GM12878 (cell line): ENCODE measurements at regions not wholly inside any gene's neighbourhood (a gene's known extent, or its start where the extent isn't known, plus 50 kb on each side); places are given as distances from the start of the nearest gene placed in this dataset.

Source experiments
- ATAC-seq: fragments of 200-7000 bp; cut with Tn5 transposase; 3 replicates; pipeline ENCODE4 v1.9.1; 2020; ENCODE audit warnings: mild to moderate bottlenecking, moderate library complexity
- BruUV-seq: library from RNA; stranded (reverse); fragments of 400-500 nt; replicated peaks from 2 replicates; lab custom pipeline; 2021; lab: Mats Ljungman, UMichigan
- CTCF ChIA-PET: fragments of 300-600 bp; sonication (Branson Sonifier 250); formaldehyde crosslinking; extraction: SDS; loops from one replicate; lab custom pipeline; 2021; ENCODE audit warnings: inconsistent platforms; lab: Yijun Ruan, JAX
- POLR2A ChIA-PET: fragments of 350-600 bp; formaldehyde crosslinking; extraction: SDS; loops from one replicate; lab custom pipeline; 2021; ENCODE audit warnings: inconsistent platforms; lab: Charles Lee
- RAD21 ChIA-PET: fragments of 300-600 bp; sonication (Branson Sonifier 250); formaldehyde crosslinking; loops from one replicate; lab custom pipeline; 2023; ENCODE audit warnings: antibody characterized with exemption; ENCODE audit not compliant: unreplicated experiment; lab: Charles Lee
- SMC1A ChIA-PET: fragments of 300-600 bp; sonication (Branson Sonifier 250); formaldehyde crosslinking; loops from one replicate; lab custom pipeline; 2023; ENCODE audit not compliant: unreplicated experiment, uncharacterized antibody; lab: Charles Lee
- DNase-seq: peaks from one replicate; pipeline ENCODE4 v3.0.0-alpha.2; 2011; ENCODE audit warnings: low read depth, low spot score
- FAIRE-seq: peaks from 3 replicates; lab custom pipeline; 2011; peaks lifted over from hg19 to GRCh38; lab: Jason Lieb, UNC
- H2AFZ ChIP-seq: 2 replicates; pipeline ENCODE4 v1.6.0; 2011; ENCODE audit warnings: low read depth, low read length, control low read depth; ENCODE audit not compliant: control insufficient read depth
- H3K27ac ChIP-seq: 2 replicates; pipeline ENCODE4 v1.5.1; 2011; ENCODE audit warnings: control low read depth; ENCODE audit not compliant: control insufficient read depth, insufficient read depth
- H3K27me3 ChIP-seq, 2 experiments: replicated peaks in 1 of 2; 2 replicates each; pipeline versions ENCODE4 v1.6.0 to v1.6.1; 2011; ENCODE audit warnings: low read length in 1 of 2; ENCODE audit not compliant: control insufficient read depth in 2 of 2, insufficient read depth in 2 of 2
- H3K36me3 ChIP-seq, 2 experiments: 2 replicates each; pipeline ENCODE4 v1.5.1; 2011; ENCODE audit warnings: low read length in 1 of 2; ENCODE audit not compliant: control insufficient read depth in 2 of 2, insufficient read depth in 2 of 2
- H3K4me1 ChIP-seq: 2 replicates; pipeline ENCODE4 v1.6.1; 2011; ENCODE audit warnings: mild to moderate bottlenecking, low read length, moderate library complexity, mixed read lengths; ENCODE audit not compliant: control insufficient read depth, insufficient read depth
- H3K4me2 ChIP-seq: 2 replicates; pipeline ENCODE4 v1.6.0; 2011; ENCODE audit warnings: control low read depth; ENCODE audit not compliant: control insufficient read depth, insufficient read depth
- H3K4me3 ChIP-seq: fragments of 200-600 bp; sonication (generic); 2 replicates; pipeline ENCODE4 v1.5.1; 2016
- H3K79me2 ChIP-seq: 2 replicates; pipeline ENCODE4 v1.6.0; 2011; ENCODE audit warnings: low read length; ENCODE audit not compliant: control insufficient read depth, insufficient read depth
- H3K9ac ChIP-seq: 2 replicates; pipeline ENCODE4 v1.8.0; 2011; ENCODE audit warnings: low read length, control low read depth, mixed read lengths; ENCODE audit not compliant: control insufficient read depth, insufficient read depth
- H3K9me3 ChIP-seq: replicated peaks from 3 replicates; pipeline ENCODE4 v1.5.1; 2011; ENCODE audit warnings: mild to moderate bottlenecking, low read length; ENCODE audit not compliant: control insufficient read depth, insufficient read depth
- H4K20me1 ChIP-seq: 2 replicates; pipeline ENCODE4 v1.6.0; 2011; ENCODE audit not compliant: control insufficient read depth, insufficient read depth
- ASH2L ChIP-seq: fragments of 300-600, 200-600 bp; sonication (generic); IDR thresholded peaks from 2 replicates; pipeline ENCODE4 v1.6.1; 2017; ENCODE audit warnings: low read depth, mild to moderate bottlenecking, borderline replicate concordance
- E2F4 ChIP-seq: IDR thresholded peaks from 2 replicates; pipeline ENCODE4 v1.6.1; 2012; ENCODE audit warnings: low read depth, low read length, improper control_type of control experiment
- MYB ChIP-seq: fragments of 150-350 bp; IDR thresholded peaks from 2 replicates; pipeline ENCODE4 v1.6.1; 2014; ENCODE audit warnings: mild to moderate bottlenecking, low read depth, low read length, borderline replicate concordance
- PAX5 ChIP-seq: IDR thresholded peaks from 2 replicates; pipeline ENCODE4 v1.6.1; 2011; ENCODE audit warnings: low read depth, low read length, borderline replicate concordance
- SIN3A ChIP-seq: IDR thresholded peaks from 2 replicates; pipeline ENCODE4 v1.6.1; 2012; ENCODE audit warnings: low read depth, low read length, improper control_type of control experiment
- ZNF24 ChIP-seq: fragments of 450-650 bp; IDR thresholded peaks from 2 replicates; pipeline ENCODE4 v1.6.1; 2017; ENCODE audit warnings: antibody characterized with exemption, mild to moderate bottlenecking
- WGBS: methylation state at CpG from one replicate; pipeline ENCODE4 v1.1.6; 2016; ENCODE audit warnings: low lambda C conversion rate; ENCODE audit not compliant: insufficient replicate concordance, insufficient coverage; ENCODE audit errors: missing lambda C conversion rate; 5-methylcytosine and 5-hydroxymethylcytosine counted together
- in situ Hi-C: fragments of 300-500 bp; cut with MboI; formaldehyde crosslinking; loops from 9 replicates; pipeline ENCODE4 v1.14.3; 2018; ENCODE audit warnings: mixed read lengths
- intact Hi-C: fragments of 100-400 bp; cut with micrococcal nuclease; formaldehyde crosslinking; loops from one replicate; pipeline ENCODE4 v1.14.2; 2022; ENCODE audit not compliant: unreplicated experiment
- TF ChIP-seq, protein P1 (sequence below): fragments of 450-650 bp; IDR thresholded peaks from 2 replicates; pipeline ENCODE4 v1.6.1; 2017; ENCODE audit warnings: borderline replicate concordance
- TF ChIP-seq, protein P2 (sequence below): IDR thresholded peaks from 2 replicates; pipeline ENCODE4 v1.6.1; 2012; ENCODE audit warnings: low read depth, low read length, improper control_type of control experiment

GRCh38 chr1:232146514-232146913 is 483.4 kb downstream of the SIPA1L2 start (continued):
- TF ChIP-seq, protein P1, sequence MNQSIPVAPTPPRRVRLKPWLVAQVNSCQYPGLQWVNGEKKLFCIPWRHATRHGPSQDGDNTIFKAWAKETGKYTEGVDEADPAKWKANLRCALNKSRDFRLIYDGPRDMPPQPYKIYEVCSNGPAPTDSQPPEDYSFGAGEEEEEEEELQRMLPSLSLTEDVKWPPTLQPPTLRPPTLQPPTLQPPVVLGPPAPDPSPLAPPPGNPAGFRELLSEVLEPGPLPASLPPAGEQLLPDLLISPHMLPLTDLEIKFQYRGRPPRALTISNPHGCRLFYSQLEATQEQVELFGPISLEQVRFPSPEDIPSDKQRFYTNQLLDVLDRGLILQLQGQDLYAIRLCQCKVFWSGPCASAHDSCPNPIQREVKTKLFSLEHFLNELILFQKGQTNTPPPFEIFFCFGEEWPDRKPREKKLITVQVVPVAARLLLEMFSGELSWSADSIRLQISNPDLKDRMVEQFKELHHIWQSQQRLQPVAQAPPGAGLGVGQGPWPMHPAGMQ: no peak
- no peak for TF ChIP-seq ASH2L
- no peak for TF ChIP-seq ZNF24
- TF ChIP-seq MYB: no peak
- TF ChIP-seq, protein P2, sequence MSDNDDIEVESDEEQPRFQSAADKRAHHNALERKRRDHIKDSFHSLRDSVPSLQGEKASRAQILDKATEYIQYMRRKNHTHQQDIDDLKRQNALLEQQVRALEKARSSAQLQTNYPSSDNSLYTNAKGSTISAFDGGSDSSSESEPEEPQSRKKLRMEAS: no peak
- TF ChIP-seq PAX5: no peak
- TF ChIP-seq SIN3A: no peak

GRCh38 chr1:232145768-232146167 is 484.2 kb downstream of the SIPA1L2 start:
- no peak for ATAC-seq
- H3K27ac ChIP-seq: no peak overlapping the region
- 0% methylated on average over 2 of the region's 2 CpGs for WGBS
- no peak for DNase-seq
- RAD21 ChIA-PET: no interaction called here
- no TSS peak for BruUV-seq
- SMC1A ChIA-PET: no interaction called here
- H3K4me2 ChIP-seq: no peak overlapping the region
- H4K20me1 ChIP-seq: no peaks in the 10 kb centered on the region
- no peaks in the 10 kb centered on the region for H3K27me3 ChIP-seq
- in situ Hi-C loops: no loop called here
- no peaks in the 10 kb centered on the region for H3K79me2 ChIP-seq
- intact Hi-C loops: no loop called here
- CTCF ChIA-PET: no interaction called here
- H2AFZ ChIP-seq: no peak overlapping the region
- no peak overlapping the region for H3K9ac ChIP-seq
- no peak for FAIRE-seq
- no peaks in the 10 kb centered on the region for H3K36me3 ChIP-seq
- POLR2A ChIA-PET: no interaction called here
- H3K4me1 ChIP-seq: no peaks in the 10 kb centered on the region
- TF ChIP-seq E2F4: no peak
- H3K9me3 ChIP-seq: no peaks in the 10 kb centered on the region
- no peak overlapping the region for H3K4me3 ChIP-seq
